ENCODE measurements at regions not wholly inside any gene's neighbourhood (a gene's known extent, or its start where the extent isn't known, plus 50 kb on each side); places are given as distances from the start of the nearest gene placed in this dataset.

GRCh38 chr3:10631224-10631623 is 125.8 kb upstream of the ATP2B2 start:
- Histone ChIP-seq H3K9ac (ENCODE audit: low read depth, low read length) (no peak overlapping the region), H3K4me3 (ENCODE audit: low read depth in 1 of 2, low read length in 2 of 2) (no peak overlapping the region), H4K20me1 (ENCODE audit: insufficient read depth, low read length) (no peaks in the 10 kb centered on the region), H3K36me3 (ENCODE audit: insufficient read depth, low read length) (no peaks in the 10 kb centered on the region), H3K9me3 (ENCODE audit: insufficient read depth, low read length, severe bottlenecking) (no peaks in the 10 kb centered on the region), H2AFZ (ENCODE audit: low read depth, low read length) (no peak overlapping the region), H3K27me3 (ENCODE audit: insufficient read depth, low read length, poor library complexity) (no peaks in the 10 kb centered on the region), H3K4me2 (ENCODE audit: insufficient read depth, low read length) (no peak overlapping the region), H3K79me2 (ENCODE audit: insufficient read depth, low read length) (no peaks in the 10 kb centered on the region), H3K27ac (ENCODE audit: low read length) (no peak overlapping the region), H3K4me1 (ENCODE audit: insufficient read depth, low read length) (no peaks in the 10 kb centered on the region)
- DNase-seq (no peak), ATAC-seq (ENCODE audit: insufficient read depth, low read depth) (no peak)
- TF ChIP-seq EZH2 (IDR thresholded peaks at IDR 0.05; ENCODE audit: borderline replicate concordance, low read depth, low read length, severe bottlenecking) (no peak), CTCF (IDR thresholded peaks at IDR 0.05; ENCODE audit: borderline replicate concordance, extremely low read depth, low read length, poor library complexity, severe bottlenecking) (no peak)

- no peak for DNase-seq
- H3K9ac ChIP-seq (ENCODE audit: low read depth, low read length), result no peak overlapping the region
- H3K9me3 ChIP-seq (ENCODE audit: insufficient read depth, low read length, severe bottlenecking), result no peaks in the 10 kb centered on the region
- H4K20me1 ChIP-seq (ENCODE audit: insufficient read depth, low read length), result no peaks in the 10 kb centered on the region
- no peaks in the 10 kb centered on the region for H3K27me3 ChIP-seq (ENCODE audit: insufficient read depth, low read length, poor library complexity)
- H3K4me3 ChIP-seq (ENCODE audit: low read depth in 1 of 2, low read length in 2 of 2), result no peak overlapping the region
- H2AFZ ChIP-seq (ENCODE audit: low read depth, low read length), result no peak overlapping the region
- H3K4me1 ChIP-seq (ENCODE audit: insufficient read depth, low read length), result no peaks in the 10 kb centered on the region
- H3K79me2 ChIP-seq (ENCODE audit: insufficient read depth, low read length), result no peaks in the 10 kb centered on the region
- no peak for TF ChIP-seq CTCF (IDR thresholded peaks at IDR 0.05; ENCODE audit: borderline replicate concordance, extremely low read depth, low read length, poor library complexity, severe bottlenecking)
- TF ChIP-seq EZH2 (IDR thresholded peaks at IDR 0.05; ENCODE audit: borderline replicate concordance, low read depth, low read length, severe bottlenecking), result no peak
- no peaks in the 10 kb centered on the region for H3K36me3 ChIP-seq (ENCODE audit: insufficient read depth, low read length)
- no peak for ATAC-seq (ENCODE audit: insufficient read depth, low read depth)
- no peak overlapping the region for H3K27ac ChIP-seq (ENCODE audit: low read length)
- H3K4me2 ChIP-seq (ENCODE audit: insufficient read depth, low read length), result no peak overlapping the region
These were observed 126.7 kb upstream of the ATP2B2 start for GRCh38 chr3:10632125-10632524.

GRCh38 chr3:10632741-10633140 is 127.4 kb upstream of the ATP2B2 start:
- H3K4me3 ChIP-seq (ENCODE audit: low read depth in 1 of 2, low read length in 2 of 2), result no peak overlapping the region
- no peak overlapping the region for H3K27ac ChIP-seq (ENCODE audit: low read length)
- H3K4me1 ChIP-seq (ENCODE audit: insufficient read depth, low read length), result no peaks in the 10 kb centered on the region
- H3K9ac ChIP-seq (ENCODE audit: low read depth, low read length), result no peak overlapping the region
- H3K36me3 ChIP-seq (ENCODE audit: insufficient read depth, low read length), result no peaks in the 10 kb centered on the region
- H3K79me2 ChIP-seq (ENCODE audit: insufficient read depth, low read length), result no peaks in the 10 kb centered on the region
- no peak overlapping the region for H2AFZ ChIP-seq (ENCODE audit: low read depth, low read length)
- no peaks in the 10 kb centered on the region for H3K27me3 ChIP-seq (ENCODE audit: insufficient read depth, low read length, poor library complexity)
- no peaks in the 10 kb centered on the region for H4K20me1 ChIP-seq (ENCODE audit: insufficient read depth, low read length)
- TF ChIP-seq EZH2 (IDR thresholded peaks at IDR 0.05; ENCODE audit: borderline replicate concordance, low read depth, low read length, severe bottlenecking) (no peak), CTCF (IDR thresholded peaks at IDR 0.05; ENCODE audit: borderline replicate concordance, extremely low read depth, low read length, poor library complexity, severe bottlenecking) (no peak)
- H3K4me2 ChIP-seq (ENCODE audit: insufficient read depth, low read length), result no peak overlapping the region
- H3K9me3 ChIP-seq (ENCODE audit: insufficient read depth, low read length, severe bottlenecking), result peaks cover 5% of the 10 kb centered on the region
- DNase-seq (no peak), ATAC-seq (ENCODE audit: insufficient read depth, low read depth) (no peak)
